ENCODE measurements at regions not wholly inside any gene's neighbourhood (a gene's known extent, or its start where the extent isn't known, plus 50 kb on each side); places are given as distances from the start of the nearest gene placed in this dataset.

- TF ChIP-seq NR1H2 (CRISPR knock-in tag; IDR thresholded peaks at IDR 0.05) = no peak
- TF ChIP-seq FOXK1 (CRISPR knock-in tag; IDR thresholded peaks at IDR 0.05) = no peak
- no peak for TF ChIP-seq STAT6 (CRISPR knock-in tag; conservative IDR thresholded peaks at IDR 0.05; ENCODE audit: low read depth)
- no peak for TF ChIP-seq ZNF532 (CRISPR knock-in tag; IDR thresholded peaks at IDR 0.05; ENCODE audit: borderline replicate concordance)
- TF ChIP-seq TCF7 (CRISPR knock-in tag; IDR thresholded peaks at IDR 0.05; ENCODE audit: low read depth) = no peak
- TF ChIP-seq SOX15 (CRISPR knock-in tag; IDR thresholded peaks at IDR 0.05) = no peak
- TF ChIP-seq KAT7 (CRISPR knock-in tag; IDR thresholded peaks at IDR 0.05; ENCODE audit: borderline replicate concordance) = no peak
- TF ChIP-seq NFE2L1 (CRISPR knock-in tag; IDR thresholded peaks at IDR 0.05) = no peak
- Mint-ChIP-seq H3K27ac (peak overlapping the region; percentile 73), H3K4me3 (no peak overlapping the region), H3K9me3 (no peaks in the 10 kb centered on the region), H3K27me3 (ENCODE audit: low read depth) (no peaks in the 10 kb centered on the region), H3K4me1 (peaks cover 52% of the 10 kb centered on the region), H3K36me3 (peaks cover 7% of the 10 kb centered on the region)
- ATAC-seq = no peak
- POLR2A ChIA-PET = no interaction called here
- no peak for DNase-seq (ENCODE audit: low spot score)
- CTCF ChIA-PET = interaction anchor here (1.3 kb wide), 1 partner anchor 254 kb away, joined by 3 read pairs; no protein-coding TSS in a partner anchor
Measured at GRCh38 chr12:124517260-124518050, 50.0 kb downstream of the NCOR2 start.

GRCh38 chr12:124516850-124517249, 50.6 kb downstream of the NCOR2 start:
- H3K4me1 Mint-ChIP-seq = peaks cover 55% of the 10 kb centered on the region
- TF ChIP-seq FOXK1 (CRISPR knock-in tag; IDR thresholded peaks at IDR 0.05) (no peak), PRDM15 (CRISPR knock-in tag; IDR thresholded peaks at IDR 0.05) (no peak), CTCF (IDR thresholded peaks at IDR 0.05) (no peak), E2F1 (CRISPR knock-in tag; IDR thresholded peaks at IDR 0.05) (no peak), MXD4 (CRISPR knock-in tag; IDR thresholded peaks at IDR 0.05; ENCODE audit: borderline replicate concordance) (no peak), ZNF512 (CRISPR knock-in tag; IDR thresholded peaks at IDR 0.05; ENCODE audit: borderline replicate concordance) (no peak)
- ChIA-PET CTCF (no interaction called here), POLR2A (no interaction called here)
- no peak overlapping the region for H3K27ac Mint-ChIP-seq
- H3K4me3 Mint-ChIP-seq = no peak overlapping the region
- ATAC-seq (no peak), DNase-seq (ENCODE audit: low spot score) (no peak)
- H3K9me3 Mint-ChIP-seq = no peaks in the 10 kb centered on the region
- no peaks in the 10 kb centered on the region for H3K27me3 Mint-ChIP-seq (ENCODE audit: low read depth)
- peaks cover 11% of the 10 kb centered on the region for H3K36me3 Mint-ChIP-seq

Measured in WTC11 (cell line).